B cell (primary cell): ENCODE measurements at regions not wholly inside any gene's neighbourhood (a gene's known extent, or its start where the extent isn't known, plus 50 kb on each side); places are given as distances from the start of the nearest gene placed in this dataset.

Experiments used
- ATAC-seq: fragments of 200-7000 bp; cut with Tn5 transposase; one replicate; pipeline ENCODE4 v1.10.0; 2021; ENCODE audit warnings: low read depth, mild to moderate bottlenecking, moderate number of reproducible peaks, moderate library complexity
- CTCF ChIA-PET: fragments of 350-600 bp; sonication (Branson Sonifier 250); formaldehyde crosslinking; loops from one replicate; lab custom pipeline; 2021; ENCODE audit warnings: antibody characterized with exemption, inconsistent platforms; lab: Charles Lee
- POLR2A ChIA-PET: fragments of 350-600 bp; sonication (Branson Sonifier 250); formaldehyde crosslinking; loops from one replicate; lab custom pipeline; 2021; ENCODE audit warnings: antibody characterized with exemption; lab: Charles Lee
- DNase-seq: peaks from one replicate; pipeline ENCODE4 v3.0.0; 2013
- H2AFZ ChIP-seq: 2 replicates; pipeline ENCODE4 v1.6.1; 2012; ENCODE audit warnings: mild to moderate bottlenecking, low read depth, low read length; ENCODE audit not compliant: insufficient read depth, poor library complexity, severe bottlenecking
- H3K27ac ChIP-seq, 2 donors: 1 replicate in 1 of 2; 2 replicates in 1 of 2; pipeline ENCODE4 v1.5.1; 2012 to 2013; ENCODE audit warnings: low read length in 2 of 2, mild to moderate bottlenecking in 2 of 2, moderate library complexity in 1 of 2
- H3K27me3 ChIP-seq, 4 experiments: fragments of 200-600 bp in 1 of 4; sonication (generic) in 1 of 4; replicated peaks in 1 of 4; 1 replicate in 2 of 4; 2 replicates in 2 of 4; pipeline versions ENCODE4 v1.6.1 to v1.7.0; 2013 to 2016; ENCODE audit warnings: low read length in 3 of 4, mild to moderate bottlenecking in 2 of 4, mixed read lengths in 1 of 4, moderate library complexity in 1 of 4; ENCODE audit not compliant: insufficient read depth in 4 of 4, control insufficient read depth in 3 of 4; ENCODE audit errors: control extremely low read depth in 1 of 4
- H3K36me3 ChIP-seq, 2 experiments: replicated peaks in 1 of 2; 1 replicate in 1 of 2; 2 replicates in 1 of 2; pipeline versions ENCODE4 v1.6.1 to v1.7.1; 2013; ENCODE audit warnings: low read length in 1 of 2; ENCODE audit not compliant: insufficient read depth in 2 of 2, control insufficient read depth in 1 of 2; ENCODE audit errors: control extremely low read depth in 1 of 2, extremely low read depth in 1 of 2
- H3K4me1 ChIP-seq, 2 donors: fragments of 200-600 bp in 1 of 2; sonication (generic) in 1 of 2; 1 replicate in 1 of 2; 2 replicates in 1 of 2; pipeline versions ENCODE4 v1.5.1 to v1.6.1; 2013 to 2017; ENCODE audit warnings: low read length in 2 of 2; ENCODE audit not compliant: control insufficient read depth in 2 of 2, insufficient read depth in 2 of 2
- H3K4me2 ChIP-seq: replicated peaks from 2 replicates; pipeline ENCODE3; 2012; ENCODE audit warnings: mild to moderate bottlenecking, low read depth, low read length; ENCODE audit not compliant: poor library complexity, severe bottlenecking
- H3K4me3 ChIP-seq, 5 experiments: fragments of 200-600 bp in 1 of 5; sonication (generic) in 1 of 5; 1 replicate in 3 of 5; 2 replicates in 2 of 5; pipeline versions ENCODE4 v1.5.1 to v1.7.0; 2011 to 2016; ENCODE audit warnings: low read length in 4 of 5, mild to moderate bottlenecking in 4 of 5, low read depth in 2 of 5, control low read depth in 1 of 5, moderate library complexity in 1 of 5; ENCODE audit not compliant: insufficient read depth in 1 of 5; ENCODE audit errors: control extremely low read depth in 1 of 5, extremely low read depth in 1 of 5
- H3K79me2 ChIP-seq: fragments of 200-600 bp; sonication (generic); one replicate; pipeline ENCODE4 v1.6.0; 2016; ENCODE audit warnings: low read length; ENCODE audit not compliant: control insufficient read depth, insufficient read depth
- H3K9ac ChIP-seq: fragments of 200-600 bp; sonication (generic); 2 replicates; pipeline ENCODE4 v1.6.1; 2017; ENCODE audit warnings: mild to moderate bottlenecking, low read length, moderate library complexity
- H3K9me3 ChIP-seq, 3 donors: one replicate each; pipeline versions ENCODE4 v1.6.1 to v1.7.1; 2013; ENCODE audit warnings: low read length in 2 of 3; ENCODE audit not compliant: control insufficient read depth in 2 of 3, insufficient read depth in 1 of 3; ENCODE audit errors: control extremely low read depth in 1 of 3
- H4K20me1 ChIP-seq: 2 replicates; pipeline ENCODE4 v1.6.0; 2012; ENCODE audit warnings: mild to moderate bottlenecking, low read length; ENCODE audit not compliant: insufficient read depth, control insufficient read depth, poor library complexity, severe bottlenecking
- H3K27ac Mint-ChIP-seq: one replicate; pipeline ENCODE4 v1.8.0; 2021; ENCODE audit warnings: mixed read lengths
- H3K27me3 Mint-ChIP-seq: one replicate; pipeline ENCODE4 v1.8.0; 2021; ENCODE audit warnings: mixed read lengths
- H3K4me1 Mint-ChIP-seq: one replicate; pipeline ENCODE4 v1.8.0; 2021; ENCODE audit warnings: mixed read lengths
- H3K4me3 Mint-ChIP-seq: one replicate; pipeline ENCODE4 v1.8.0; 2021; ENCODE audit warnings: mixed read lengths
- H3K9me3 Mint-ChIP-seq: one replicate; pipeline ENCODE4 v1.8.0; 2022; ENCODE audit warnings: mixed read lengths; ENCODE audit not compliant: insufficient read depth
- CTCF ChIP-seq: fragments of 200-600 bp; IDR thresholded peaks from one replicate; pipeline ENCODE4 v1.8.0; 2022; ENCODE audit warnings: antibody characterized with exemption, mild to moderate bottlenecking
- EZH2 ChIP-seq: IDR thresholded peaks from 2 replicates; pipeline ENCODE4 v1.6.1; 2012; ENCODE audit warnings: borderline replicate concordance, low read depth, mild to moderate bottlenecking, moderate library complexity, low read length; ENCODE audit not compliant: insufficient read depth, poor library complexity, severe bottlenecking
- WGBS: methylation state at CpG from one replicate; pipeline ENCODE4 v1.1.5; 2013; ENCODE audit warnings: missing lambda C conversion rate; ENCODE audit not compliant: insufficient coverage; 5-methylcytosine and 5-hydroxymethylcytosine counted together
- intact Hi-C: fragments of 100-400 bp; cut with micrococcal nuclease; formaldehyde crosslinking; loops from one replicate; pipeline ENCODE4 v1.10.0; 2022

GRCh38 chr13:73293913-73294523 is 235.2 kb downstream of the KLF5 start:
- no peak overlapping the region for H3K27ac ChIP-seq
- Mint-ChIP-seq H3K4me1 (no peaks in the 10 kb centered on the region), H3K9me3 (no peaks in the 10 kb centered on the region), H3K27me3 (no peaks in the 10 kb centered on the region), H3K27ac (no peak overlapping the region), H3K4me3 (no peak overlapping the region)
- 96% methylated on average over 5 of the region's 6 CpGs for WGBS
- no peak overlapping the region for H2AFZ ChIP-seq
- H4K20me1 ChIP-seq = no peaks in the 10 kb centered on the region
- TF ChIP-seq EZH2 (no peak), CTCF (no peak)
- H3K36me3 ChIP-seq = no peaks in the 10 kb centered on the region
- DNase-seq (no peak), ATAC-seq (no peak)
- H3K4me3 ChIP-seq = no peak overlapping the region
- no peaks in the 10 kb centered on the region for H3K9me3 ChIP-seq
- CTCF ChIA-PET = no interaction called here
- H3K4me1 ChIP-seq = no peaks in the 10 kb centered on the region
- H3K27me3 ChIP-seq = no peaks in the 10 kb centered on the region
- POLR2A ChIA-PET = no interaction called here
- no peak overlapping the region for H3K4me2 ChIP-seq
- no peak overlapping the region for H3K9ac ChIP-seq
- intact Hi-C loops = no loop called here
- H3K79me2 ChIP-seq = no peaks in the 10 kb centered on the region

- DNase-seq (no peak), ATAC-seq (no peak)
- ChIA-PET POLR2A (interaction anchor here (0.7 kb wide), 1 partner anchor 38 kb away, joined by 3 read pairs; no protein-coding TSS in a partner anchor), CTCF (no interaction called here)
- no peak overlapping the region for H3K27ac ChIP-seq
- no CpG with 5 or more reads among the region's 1 CpG for WGBS
- H3K27me3 ChIP-seq = no peaks in the 10 kb centered on the region
- H3K4me1 ChIP-seq = no peaks in the 10 kb centered on the region
- H4K20me1 ChIP-seq = no peaks in the 10 kb centered on the region
- Mint-ChIP-seq H3K4me3 (no peak overlapping the region), H3K4me1 (no peaks in the 10 kb centered on the region), H3K9me3 (no peaks in the 10 kb centered on the region), H3K27ac (no peak overlapping the region), H3K27me3 (no peaks in the 10 kb centered on the region)
- no peak overlapping the region for H3K4me2 ChIP-seq
- H3K36me3 ChIP-seq = no peaks in the 10 kb centered on the region
- no peak overlapping the region for H3K4me3 ChIP-seq
- TF ChIP-seq EZH2 = no peak
- TF ChIP-seq CTCF = no peak
- H3K79me2 ChIP-seq = no peaks in the 10 kb centered on the region
- intact Hi-C loops = no loop called here
- no peak overlapping the region for H2AFZ ChIP-seq
- H3K9me3 ChIP-seq = no peaks in the 10 kb centered on the region
- H3K9ac ChIP-seq = no peak overlapping the region
These were observed 233.3 kb downstream of the KLF5 start for GRCh38 chr13:73292127-73292526.
